NB4 (cell line): ENCODE measurements at regions not wholly inside any gene's neighbourhood (a gene's known extent, or its start where the extent isn't known, plus 50 kb on each side); places are given as distances from the start of the nearest gene placed in this dataset.

Experiments
- DNase-seq: peaks from one replicate; pipeline ENCODE4 v3.0.0; 2010; ENCODE audit warnings: low read depth
- H3K4me3 ChIP-seq: one replicate; pipeline ENCODE4 v1.5.1; 2011; ENCODE audit warnings: mild to moderate bottlenecking, low read depth, low read length, moderate library complexity
- MAX ChIP-seq: IDR thresholded peaks from 2 replicates; pipeline ENCODE4 v1.6.1; 2011; ENCODE audit warnings: low read depth, low read length
- MYC ChIP-seq: IDR thresholded peaks from 2 replicates; pipeline ENCODE4 v1.6.1; 2011; ENCODE audit warnings: low read depth, low read length
- POLR2A ChIP-seq: IDR thresholded peaks from 2 replicates; pipeline ENCODE4 v1.6.1; 2011; ENCODE audit warnings: mild to moderate bottlenecking; ENCODE audit not compliant: insufficient read length; ENCODE audit errors: extremely low read depth
- TF ChIP-seq, protein P1 (sequence below): IDR thresholded peaks from one replicate; pipeline ENCODE4 v1.5.1; 2012; ENCODE audit warnings: low read depth, low read length

DNA sequence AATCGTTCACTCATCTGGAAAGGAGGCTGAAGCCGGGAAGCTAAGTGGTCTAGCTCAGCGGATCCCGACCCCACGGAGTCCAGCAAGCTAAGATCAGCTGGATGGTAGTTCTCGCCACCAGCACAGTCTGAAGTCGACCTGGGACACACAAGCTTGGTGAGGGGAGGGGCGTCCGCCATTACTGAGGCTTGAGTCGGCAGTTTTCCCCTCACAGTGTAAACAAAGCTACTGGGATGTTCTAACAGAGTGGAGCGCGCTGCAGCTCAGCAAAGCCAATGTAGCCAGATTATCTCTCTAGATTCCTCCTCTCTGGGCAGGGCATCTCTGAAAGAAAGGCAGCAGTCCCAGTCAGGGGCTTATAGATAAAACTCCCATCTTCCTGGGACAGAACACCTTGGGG, 555.4 kb downstream of the BCOR start:
- H3K4me3 ChIP-seq: no peak overlapping the region
- TF ChIP-seq, protein P1, sequence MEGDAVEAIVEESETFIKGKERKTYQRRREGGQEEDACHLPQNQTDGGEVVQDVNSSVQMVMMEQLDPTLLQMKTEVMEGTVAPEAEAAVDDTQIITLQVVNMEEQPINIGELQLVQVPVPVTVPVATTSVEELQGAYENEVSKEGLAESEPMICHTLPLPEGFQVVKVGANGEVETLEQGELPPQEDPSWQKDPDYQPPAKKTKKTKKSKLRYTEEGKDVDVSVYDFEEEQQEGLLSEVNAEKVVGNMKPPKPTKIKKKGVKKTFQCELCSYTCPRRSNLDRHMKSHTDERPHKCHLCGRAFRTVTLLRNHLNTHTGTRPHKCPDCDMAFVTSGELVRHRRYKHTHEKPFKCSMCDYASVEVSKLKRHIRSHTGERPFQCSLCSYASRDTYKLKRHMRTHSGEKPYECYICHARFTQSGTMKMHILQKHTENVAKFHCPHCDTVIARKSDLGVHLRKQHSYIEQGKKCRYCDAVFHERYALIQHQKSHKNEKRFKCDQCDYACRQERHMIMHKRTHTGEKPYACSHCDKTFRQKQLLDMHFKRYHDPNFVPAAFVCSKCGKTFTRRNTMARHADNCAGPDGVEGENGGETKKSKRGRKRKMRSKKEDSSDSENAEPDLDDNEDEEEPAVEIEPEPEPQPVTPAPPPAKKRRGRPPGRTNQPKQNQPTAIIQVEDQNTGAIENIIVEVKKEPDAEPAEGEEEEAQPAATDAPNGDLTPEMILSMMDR: no peak
- TF ChIP-seq POLR2A (no peak), MAX (no peak), MYC (no peak)
- DNase-seq: no peak

DNA sequence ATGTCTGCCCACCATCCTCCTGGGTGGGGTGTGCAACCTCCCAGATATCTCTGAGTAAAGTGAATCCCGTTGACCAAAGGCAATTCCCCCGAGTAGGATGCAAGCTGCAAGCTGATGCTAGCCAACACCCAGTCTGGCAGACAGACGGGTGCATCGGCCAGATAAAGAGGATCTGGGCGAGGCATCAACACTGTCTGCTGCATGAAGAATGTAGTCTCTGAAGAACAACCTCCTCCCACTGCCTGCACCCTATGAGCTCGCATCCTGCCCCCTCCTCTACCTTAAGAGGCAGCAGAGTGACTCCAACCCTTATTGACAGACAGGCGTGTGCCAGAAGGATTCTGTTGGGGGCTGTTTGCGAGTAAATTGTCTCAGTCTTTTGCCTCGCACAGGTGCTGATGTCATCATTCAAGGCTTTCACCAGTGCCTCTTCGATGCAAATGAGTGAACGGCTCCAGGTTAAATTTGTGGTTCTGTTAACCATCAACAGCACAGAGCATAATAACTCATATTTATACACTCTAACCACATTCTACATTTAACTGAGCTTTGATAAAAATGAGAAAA, 546.9 kb downstream of the BCOR start:
- DNase-seq: no peak
- TF ChIP-seq MAX (no peak), MYC (no peak), POLR2A (no peak)
- TF ChIP-seq, protein P1: no peak
- H3K4me3 ChIP-seq: no peak overlapping the region

- no peak for DNase-seq
- TF ChIP-seq, protein P1: no peak
- TF ChIP-seq POLR2A (no peak), MAX (no peak), MYC (no peak)
- H3K4me3 ChIP-seq: no peak overlapping the region
These were observed 546.0 kb downstream of the BCOR start for GRCh38 chrX:39551762-39552161.

GRCh38 chrX:39555431-39555830, 542.3 kb downstream of the BCOR start:
- no peak overlapping the region for H3K4me3 ChIP-seq

DNA sequence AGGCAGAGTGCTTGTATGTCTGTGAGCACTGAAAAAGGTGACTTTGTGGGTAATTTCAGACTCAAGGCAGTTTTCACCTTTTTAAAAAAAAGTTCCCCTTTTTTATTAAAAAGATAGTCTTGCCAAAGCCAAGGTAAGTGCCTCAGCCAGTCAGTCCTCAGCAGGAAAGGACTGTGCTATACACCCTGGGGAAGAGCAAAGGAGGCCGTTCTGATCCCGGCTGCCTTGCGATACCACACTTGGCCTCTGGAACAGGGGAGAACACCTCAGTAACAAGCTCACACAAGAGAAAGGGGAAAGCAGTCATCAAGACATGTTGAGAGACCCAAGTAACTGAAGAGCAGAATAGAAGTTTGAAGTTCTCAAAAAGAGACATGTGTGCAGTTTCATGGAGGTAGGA, 541.7 kb downstream of the BCOR start:
- DNase-seq: no peak
- no peak for TF ChIP-seq MAX
- TF ChIP-seq, protein P1: no peak
- no peak for TF ChIP-seq POLR2A

More at GRCh38 chrX:39555431-39555830, 542.3 kb downstream of the BCOR start:
- no peak for DNase-seq
- TF ChIP-seq MAX (no peak), MYC (no peak), POLR2A (no peak)
- TF ChIP-seq, protein P1: no peak

More for the DNA sequence above, 541.7 kb downstream of the BCOR start:
- H3K4me3 ChIP-seq: no peak overlapping the region
